Testis (tissue), 2 donors: ENCODE measurements at regions not wholly inside any gene's neighbourhood (a gene's known extent, or its start where the extent isn't known, plus 50 kb on each side); places are given as distances from the start of the nearest gene placed in this dataset.

Source experiments
- DNase-seq: peaks from one replicate; pipeline ENCODE4 v3.0.0-alpha.2; 2019
- H3K27ac ChIP-seq, 2 donors: fragments of 200-600 bp; sonication (generic); one replicate each; pipeline ENCODE4 v1.5.1; 2019
- H3K27me3 ChIP-seq: fragments of 200-600 bp; sonication (generic); one replicate; pipeline ENCODE4 v1.5.1; 2019
- H3K36me3 ChIP-seq: fragments of 200-600 bp; sonication (generic); one replicate; pipeline ENCODE4 v1.5.1; 2017; ENCODE audit warnings: low read depth; ENCODE audit errors: missing control alignments
- H3K4me1 ChIP-seq: fragments of 200-600 bp; sonication (generic); one replicate; pipeline ENCODE4 v1.5.1; 2019
- H3K4me3 ChIP-seq, 2 donors: fragments of 200-600 bp; sonication (generic); one replicate each; pipeline ENCODE4 v1.5.1; 2017 to 2019
- H3K9me3 ChIP-seq: fragments of 200-600 bp; sonication (generic); one replicate; pipeline ENCODE4 v1.5.1; 2017
- CTCF ChIP-seq, 3 experiments: fragments of 450-650 bp in 2 of 3; fragments of 200-600 bp in 1 of 3; sonication (generic) in 1 of 3; IDR thresholded peaks; one replicate each; pipeline ENCODE4 v1.5.1; 2016 to 2019; ENCODE audit warnings: antibody characterized with exemption in 3 of 3, mild to moderate bottlenecking in 2 of 3, moderate library complexity in 1 of 3
- POLR2A ChIP-seq: fragments of 450-650 bp; IDR thresholded peaks from one replicate; pipeline ENCODE4 v1.6.1; 2017; ENCODE audit warnings: antibody characterized with exemption, mild to moderate bottlenecking, moderate library complexity
- WGBS, 2 donors: methylation state at CpG; one replicate each; pipeline ENCODE4 v1.1.5; 2018; 5-methylcytosine and 5-hydroxymethylcytosine counted together
- intact Hi-C: fragments of 100-400 bp; cut with DNase I; formaldehyde crosslinking; loops from one replicate; pipeline ENCODE4 v1.15.1; 2023; ENCODE audit warnings: low total_unique reads

GRCh38 chr5:12459326-12459725, 555.1 kb upstream of the CTNND2 start:
- H3K27me3 ChIP-seq = no peaks in the 10 kb centered on the region
- TF ChIP-seq POLR2A (no peak), CTCF (IDR thresholded peaks at IDR 0.05) (no peak)
- no peak overlapping the region for H3K4me3 ChIP-seq
- no peak for DNase-seq
- intact Hi-C loops = no loop called here
- no peaks in the 10 kb centered on the region for H3K36me3 ChIP-seq
- WGBS, 2 donors = 91 to 100% methylated on average over 1 of the region's 1 CpG
- no peak overlapping the region for H3K27ac ChIP-seq
- no peaks in the 10 kb centered on the region for H3K9me3 ChIP-seq
- no peaks in the 10 kb centered on the region for H3K4me1 ChIP-seq

GRCh38 chr5:12419075-12419474, 514.8 kb upstream of the CTNND2 start:
- TF ChIP-seq CTCF (IDR thresholded peaks at IDR 0.05) (no peak), POLR2A (no peak)
- no peak for DNase-seq
- H3K9me3 ChIP-seq = no peaks in the 10 kb centered on the region
- intact Hi-C loops = no loop called here
- no peaks in the 10 kb centered on the region for H3K36me3 ChIP-seq
- no peak overlapping the region for H3K4me3 ChIP-seq
- no peaks in the 10 kb centered on the region for H3K4me1 ChIP-seq
- H3K27me3 ChIP-seq = no peaks in the 10 kb centered on the region
- WGBS, 2 donors = 95 to 97% methylated on average over 2 of the region's 2 CpGs
- no peak overlapping the region for H3K27ac ChIP-seq

GRCh38 chr5:12413585-12413984, 509.3 kb upstream of the CTNND2 start:
- Histone ChIP-seq H3K27me3 (no peaks in the 10 kb centered on the region), H3K36me3 (no peaks in the 10 kb centered on the region), H3K9me3 (no peaks in the 10 kb centered on the region), H3K27ac (no peak overlapping the region), H3K4me3 (no peak overlapping the region), H3K4me1 (no peaks in the 10 kb centered on the region)
- 70 to 76% methylated on average over 4 to 5 of the region's 5 CpGs for WGBS, 2 donors
- no peak for TF ChIP-seq POLR2A
- no peak for TF ChIP-seq CTCF (IDR thresholded peaks at IDR 0.05)
- intact Hi-C loops = no loop called here
- DNase-seq = no peak

- H3K36me3 ChIP-seq = no peaks in the 10 kb centered on the region
- no peak overlapping the region for H3K4me3 ChIP-seq
- no peak for DNase-seq
- no peaks in the 10 kb centered on the region for H3K9me3 ChIP-seq
- TF ChIP-seq POLR2A (no peak), CTCF (IDR thresholded peaks at IDR 0.05) (no peak)
- no peak overlapping the region for H3K27ac ChIP-seq
- intact Hi-C loops = no loop called here
- no peaks in the 10 kb centered on the region for H3K27me3 ChIP-seq
- no peaks in the 10 kb centered on the region for H3K4me1 ChIP-seq
- WGBS, 2 donors = 90 to 97% methylated on average over 2 of the region's 2 CpGs
These were observed 508.8 kb upstream of the CTNND2 start for GRCh38 chr5:12413075-12413474.

- Histone ChIP-seq H3K4me3 (no peak overlapping the region), H3K4me1 (no peaks in the 10 kb centered on the region), H3K9me3 (no peaks in the 10 kb centered on the region), H3K27me3 (no peaks in the 10 kb centered on the region), H3K36me3 (no peaks in the 10 kb centered on the region), H3K27ac (no peak overlapping the region)
- DNase-seq = no peak
- TF ChIP-seq CTCF (IDR thresholded peaks at IDR 0.05) (no peak), POLR2A (no peak)
- 87 to 88% methylated on average over 2 of the region's 2 CpGs for WGBS, 2 donors
- intact Hi-C loops = no loop called here
These were observed 495.6 kb upstream of the CTNND2 start for GRCh38 chr5:12399868-12400267.
